Sigmoid colon (tissue), 4 donors: ENCODE measurements at regions not wholly inside any gene's neighbourhood (a gene's known extent, or its start where the extent isn't known, plus 50 kb on each side); places are given as distances from the start of the nearest gene placed in this dataset.

ENCODE experiments used
- EP300 ChIP-seq, 4 donors: sonication (generic); formaldehyde crosslinking; IDR thresholded peaks; one replicate each; pipeline ENCODE4 v1.6.1; 2017; ENCODE audit warnings: antibody characterized with exemption in 4 of 4
- POLR2AphosphoS5 ChIP-seq, 4 donors: sonication (generic); formaldehyde crosslinking; IDR thresholded peaks; one replicate each; pipeline ENCODE4 v1.6.1; 2017; ENCODE audit warnings: antibody characterized with exemption in 4 of 4
- TF ChIP-seq, protein P1 (sequence below), 4 experiments: fragments of 450-650 bp in 3 of 4; fragments of 200-600 bp in 1 of 4; IDR thresholded peaks; one replicate each; pipeline ENCODE4 v1.5.1; 2016 to 2019; ENCODE audit warnings: antibody characterized with exemption in 4 of 4, mild to moderate bottlenecking in 3 of 4, moderate library complexity in 2 of 4

DNA sequence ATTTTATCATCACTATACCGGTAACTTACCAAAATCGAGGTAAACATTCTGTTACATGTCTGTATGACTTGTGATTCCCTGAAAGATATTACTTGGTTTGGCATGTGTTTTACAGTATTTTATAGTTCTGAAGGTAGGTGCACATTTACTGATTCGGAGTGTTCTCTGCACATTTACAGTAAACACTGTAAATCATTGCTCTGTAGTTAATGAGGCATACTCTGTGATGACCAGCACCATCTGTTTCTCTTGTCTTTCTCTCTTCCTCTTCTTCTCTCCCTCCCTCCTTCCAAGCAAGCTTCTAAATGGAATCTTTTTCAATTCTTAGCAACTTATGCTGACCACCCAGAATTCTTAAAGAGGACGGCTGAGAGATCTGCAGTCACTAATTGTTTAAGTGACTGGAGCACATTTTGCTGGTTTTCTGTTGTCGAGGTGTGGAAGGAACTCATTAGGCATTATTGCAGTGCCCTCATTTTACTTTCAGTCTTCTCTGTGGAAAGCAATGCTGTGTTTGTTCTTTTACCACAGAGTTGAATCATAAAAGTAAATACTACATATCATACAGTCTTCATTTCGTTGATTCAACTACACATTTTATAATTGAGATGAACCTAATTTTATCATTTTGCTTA lies 126.5 kb downstream of the UTRN start:
- TF ChIP-seq EP300 (IDR thresholded peaks at IDR 0.05) (no peak), POLR2AphosphoS5 (IDR thresholded peaks at IDR 0.05) (no peak)
- TF ChIP-seq, protein P1, sequence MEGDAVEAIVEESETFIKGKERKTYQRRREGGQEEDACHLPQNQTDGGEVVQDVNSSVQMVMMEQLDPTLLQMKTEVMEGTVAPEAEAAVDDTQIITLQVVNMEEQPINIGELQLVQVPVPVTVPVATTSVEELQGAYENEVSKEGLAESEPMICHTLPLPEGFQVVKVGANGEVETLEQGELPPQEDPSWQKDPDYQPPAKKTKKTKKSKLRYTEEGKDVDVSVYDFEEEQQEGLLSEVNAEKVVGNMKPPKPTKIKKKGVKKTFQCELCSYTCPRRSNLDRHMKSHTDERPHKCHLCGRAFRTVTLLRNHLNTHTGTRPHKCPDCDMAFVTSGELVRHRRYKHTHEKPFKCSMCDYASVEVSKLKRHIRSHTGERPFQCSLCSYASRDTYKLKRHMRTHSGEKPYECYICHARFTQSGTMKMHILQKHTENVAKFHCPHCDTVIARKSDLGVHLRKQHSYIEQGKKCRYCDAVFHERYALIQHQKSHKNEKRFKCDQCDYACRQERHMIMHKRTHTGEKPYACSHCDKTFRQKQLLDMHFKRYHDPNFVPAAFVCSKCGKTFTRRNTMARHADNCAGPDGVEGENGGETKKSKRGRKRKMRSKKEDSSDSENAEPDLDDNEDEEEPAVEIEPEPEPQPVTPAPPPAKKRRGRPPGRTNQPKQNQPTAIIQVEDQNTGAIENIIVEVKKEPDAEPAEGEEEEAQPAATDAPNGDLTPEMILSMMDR (IDR thresholded peaks at IDR 0.05), result no peak
